ENCODE measurements at regions not wholly inside any gene's neighbourhood (a gene's known extent, or its start where the extent isn't known, plus 50 kb on each side); places are given as distances from the start of the nearest gene placed in this dataset.

- Histone ChIP-seq H3K27me3 (ENCODE audit: insufficient read depth, low read depth, severe bottlenecking) (no peaks in the 10 kb centered on the region), H3K27ac (no peak overlapping the region), H3K9me3 (ENCODE audit: severe bottlenecking) (no peaks in the 10 kb centered on the region), H3K4me3 (ENCODE audit: low read depth, low read length) (no peak overlapping the region), H3K36me3 (no peaks in the 10 kb centered on the region)
- no peak for TF ChIP-seq CTCF (IDR thresholded peaks at IDR 0.05; ENCODE audit: low read depth, low read length)
- no peak for DNase-seq
Measured at GRCh38 chr13:55664178-55664577, 1476.5 kb upstream of the PRR20A start.

GRCh38 chr13:55669051-55669450 lies 1471.7 kb upstream of the PRR20A start:
- H3K4me3 ChIP-seq (ENCODE audit: low read depth, low read length), result no peak overlapping the region

GRCh38 chr13:55673910-55674309 lies 1466.8 kb upstream of the PRR20A start:
- H3K9me3 ChIP-seq (ENCODE audit: severe bottlenecking), result no peaks in the 10 kb centered on the region
- no peak for DNase-seq
- no peak overlapping the region for H3K27ac ChIP-seq
- H3K4me3 ChIP-seq (ENCODE audit: low read depth, low read length), result no peak overlapping the region
- no peak for TF ChIP-seq CTCF (IDR thresholded peaks at IDR 0.05; ENCODE audit: low read depth, low read length)
- no peaks in the 10 kb centered on the region for H3K27me3 ChIP-seq (ENCODE audit: insufficient read depth, low read depth, severe bottlenecking)
- no peaks in the 10 kb centered on the region for H3K36me3 ChIP-seq

More at GRCh38 chr13:55669051-55669450, 1471.7 kb upstream of the PRR20A start:
- Histone ChIP-seq H3K9me3 (ENCODE audit: severe bottlenecking) (no peaks in the 10 kb centered on the region), H3K27me3 (ENCODE audit: insufficient read depth, low read depth, severe bottlenecking) (no peaks in the 10 kb centered on the region), H3K27ac (no peak overlapping the region), H3K36me3 (no peaks in the 10 kb centered on the region)
- TF ChIP-seq CTCF (IDR thresholded peaks at IDR 0.05; ENCODE audit: low read depth, low read length), result no peak
- DNase-seq, result no peak

- H3K9me3 ChIP-seq (ENCODE audit: severe bottlenecking), result no peaks in the 10 kb centered on the region
- no peaks in the 10 kb centered on the region for H3K27me3 ChIP-seq (ENCODE audit: insufficient read depth, low read depth, severe bottlenecking)
- no peak for DNase-seq
- H3K27ac ChIP-seq, result no peak overlapping the region
- H3K4me3 ChIP-seq (ENCODE audit: low read depth, low read length), result no peak overlapping the region
- TF ChIP-seq CTCF (IDR thresholded peaks at IDR 0.05; ENCODE audit: low read depth, low read length), result no peak
- no peaks in the 10 kb centered on the region for H3K36me3 ChIP-seq
Measured at GRCh38 chr13:55682776-55683175, 1457.9 kb upstream of the PRR20A start.

- no peak for TF ChIP-seq CTCF (IDR thresholded peaks at IDR 0.05; ENCODE audit: low read depth, low read length)
Measured at GRCh38 chr13:55705526-55705925, 1435.2 kb upstream of the PRR20A start.

GRCh38 chr13:55705971-55706370 lies 1434.7 kb upstream of the PRR20A start:
- Histone ChIP-seq H3K36me3 (no peaks in the 10 kb centered on the region), H3K4me3 (ENCODE audit: low read depth, low read length) (no peak overlapping the region), H3K9me3 (ENCODE audit: severe bottlenecking) (no peaks in the 10 kb centered on the region), H3K27me3 (ENCODE audit: insufficient read depth, low read depth, severe bottlenecking) (no peaks in the 10 kb centered on the region), H3K27ac (no peak overlapping the region)
- no peak for DNase-seq
- no peak for TF ChIP-seq CTCF (IDR thresholded peaks at IDR 0.05; ENCODE audit: low read depth, low read length)

More at GRCh38 chr13:55705526-55705925, 1435.2 kb upstream of the PRR20A start:
- H3K36me3 ChIP-seq, result no peaks in the 10 kb centered on the region
- H3K4me3 ChIP-seq (ENCODE audit: low read depth, low read length), result no peak overlapping the region
- no peak for DNase-seq
- H3K9me3 ChIP-seq (ENCODE audit: severe bottlenecking), result no peaks in the 10 kb centered on the region
- no peaks in the 10 kb centered on the region for H3K27me3 ChIP-seq (ENCODE audit: insufficient read depth, low read depth, severe bottlenecking)
- H3K27ac ChIP-seq, result no peak overlapping the region
